PC-9 (cell line): ENCODE measurements at regions not wholly inside any gene's neighbourhood (a gene's known extent, or its start where the extent isn't known, plus 50 kb on each side); places are given as distances from the start of the nearest gene placed in this dataset.

ENCODE experiments used
- CTCF ChIP-seq: fragments of 200-600 bp; sonication (generic); conservative IDR thresholded peaks from 2 replicates; pipeline ENCODE4 v1.6.1; 2017; ENCODE audit warnings: mixed run types, antibody characterized with exemption, mild to moderate bottlenecking, moderate library complexity
- EZH2 ChIP-seq: fragments of 200-600 bp; sonication (generic); IDR thresholded peaks from 2 replicates; pipeline ENCODE4 v1.8.0; 2017; ENCODE audit warnings: antibody characterized with exemption, low read depth

- TF ChIP-seq CTCF (no peak), EZH2 (no peak)
These were observed 98.8 kb upstream of the CASK start for GRCh38 chrX:42022158-42022557.
